Breast epithelium (tissue), 4 donors: ENCODE measurements at regions not wholly inside any gene's neighbourhood (a gene's known extent, or its start where the extent isn't known, plus 50 kb on each side); places are given as distances from the start of the nearest gene placed in this dataset.

Experiments
- DNase-seq, 2 donors: peaks; one replicate each; pipeline ENCODE4 v3.0.0-alpha.2; 2019; ENCODE audit warnings: low spot score in 2 of 2
- H3K27ac ChIP-seq, 2 donors: fragments of 200-600 bp; sonication (generic) in 1 of 2; one replicate each; pipeline ENCODE4 v1.5.1; 2016 to 2019; ENCODE audit warnings: mild to moderate bottlenecking in 1 of 2
- H3K27me3 ChIP-seq, 2 donors: fragments of 200-600 bp; sonication (generic) in 1 of 2; one replicate each; pipeline versions ENCODE4 v1.5.1 to v1.6.0; 2017 to 2019; ENCODE audit warnings: control low read depth in 1 of 2, mild to moderate bottlenecking in 1 of 2
- H3K36me3 ChIP-seq: fragments of 200-600 bp; one replicate; pipeline ENCODE4 v1.5.1; 2019
- H3K4me1 ChIP-seq, 2 donors: fragments of 200-600 bp; sonication (generic); one replicate each; pipeline ENCODE4 v1.5.1; 2016 to 2019; ENCODE audit warnings: control low read depth in 1 of 2
- H3K4me3 ChIP-seq, 3 donors: fragments of 200-600 bp; sonication (generic); 1 replicate in 2 of 3; 2 replicates in 1 of 3; pipeline ENCODE4 v1.5.1; 2016 to 2019; ENCODE audit warnings: mild to moderate bottlenecking in 3 of 3, moderate library complexity in 2 of 3
- H3K9me3 ChIP-seq, 2 donors: fragments of 200-600 bp; sonication (generic) in 1 of 2; one replicate each; pipeline ENCODE4 v1.5.1; 2016 to 2019; ENCODE audit warnings: control low read depth in 1 of 2
- CTCF ChIP-seq, 3 donors: fragments of 450-650 bp; IDR thresholded peaks; one replicate each; pipeline ENCODE4 v1.5.1; 2016 to 2017; ENCODE audit warnings: antibody characterized with exemption in 3 of 3, mild to moderate bottlenecking in 3 of 3, moderate library complexity in 3 of 3
- POLR2A ChIP-seq: fragments of 450-650 bp; IDR thresholded peaks from one replicate; pipeline ENCODE4 v1.6.1; 2016; ENCODE audit warnings: antibody characterized with exemption, mild to moderate bottlenecking, moderate library complexity
- POLR2AphosphoS5 ChIP-seq, 3 donors: sonication (generic); formaldehyde crosslinking; IDR thresholded peaks; one replicate each; pipeline ENCODE4 v1.6.1; 2017; ENCODE audit warnings: antibody characterized with exemption in 3 of 3
- intact Hi-C: fragments of 100-400 bp; cut with DNase I; formaldehyde crosslinking; loops from one replicate; pipeline ENCODE4 v1.15.1; 2023; ENCODE audit warnings: low total_unique reads

GRCh38 chr9:81513059-81513458 is 176.3 kb downstream of the TLE1 start:
- Histone ChIP-seq H3K4me3 (no peak overlapping the region), H3K27me3 (no peaks in the 10 kb centered on the region), H3K27ac (no peak overlapping the region), H3K36me3 (no peaks in the 10 kb centered on the region), H3K4me1 (no peaks in the 10 kb centered on the region), H3K9me3 (no peaks in the 10 kb centered on the region)
- no peak for DNase-seq
- intact Hi-C loops, result no loop called here
- TF ChIP-seq CTCF (IDR thresholded peaks at IDR 0.05) (no peak), POLR2A (no peak), POLR2AphosphoS5 (IDR thresholded peaks at IDR 0.05) (no peak)

- H3K9me3 ChIP-seq, result no peaks in the 10 kb centered on the region
- no peaks in the 10 kb centered on the region for H3K36me3 ChIP-seq
- no peaks in the 10 kb centered on the region for H3K4me1 ChIP-seq
- no peak overlapping the region for H3K27ac ChIP-seq
- no peaks in the 10 kb centered on the region for H3K27me3 ChIP-seq
- TF ChIP-seq POLR2A (no peak), POLR2AphosphoS5 (IDR thresholded peaks at IDR 0.05) (no peak), CTCF (IDR thresholded peaks at IDR 0.05) (no peak)
- no peak overlapping the region for H3K4me3 ChIP-seq
- DNase-seq, result no peak
- intact Hi-C loops, result no loop called here
These were observed 176.7 kb downstream of the TLE1 start for GRCh38 chr9:81512641-81513040.

- H3K9me3 ChIP-seq, result no peaks in the 10 kb centered on the region
- no peak overlapping the region for H3K4me3 ChIP-seq
- intact Hi-C loops, result no loop called here
- no peak for DNase-seq
- no peak for TF ChIP-seq POLR2AphosphoS5 (IDR thresholded peaks at IDR 0.05)
- TF ChIP-seq CTCF (IDR thresholded peaks at IDR 0.05), result no peak
- no peak for TF ChIP-seq POLR2A
- no peaks in the 10 kb centered on the region for H3K36me3 ChIP-seq
- H3K27me3 ChIP-seq, result no peaks in the 10 kb centered on the region
- H3K4me1 ChIP-seq, result no peaks in the 10 kb centered on the region
- H3K27ac ChIP-seq, result no peak overlapping the region
These were observed 180.9 kb downstream of the TLE1 start for GRCh38 chr9:81508476-81508875.

- DNase-seq, result no peak
- H3K27me3 ChIP-seq, result no peaks in the 10 kb centered on the region
- H3K4me3 ChIP-seq, result no peak overlapping the region
- no peak overlapping the region for H3K27ac ChIP-seq
- H3K9me3 ChIP-seq, result no peaks in the 10 kb centered on the region
- intact Hi-C loops, result no loop called here
- no peaks in the 10 kb centered on the region for H3K4me1 ChIP-seq
- TF ChIP-seq CTCF (IDR thresholded peaks at IDR 0.05) (no peak), POLR2AphosphoS5 (IDR thresholded peaks at IDR 0.05) (no peak), POLR2A (no peak)
- no peaks in the 10 kb centered on the region for H3K36me3 ChIP-seq
These were observed 182.1 kb downstream of the TLE1 start for GRCh38 chr9:81506941-81507864.

- DNase-seq, result no peak
- intact Hi-C loops, result no loop called here
- no peaks in the 10 kb centered on the region for H3K36me3 ChIP-seq
- TF ChIP-seq CTCF (IDR thresholded peaks at IDR 0.05) (no peak), POLR2AphosphoS5 (IDR thresholded peaks at IDR 0.05) (no peak), POLR2A (no peak)
- no peaks in the 10 kb centered on the region for H3K27me3 ChIP-seq
- peak overlapping the region in 1 of 2 donors; percentile 33 for H3K27ac ChIP-seq
- H3K4me3 ChIP-seq, result no peak overlapping the region
- no peaks in the 10 kb centered on the region for H3K4me1 ChIP-seq
- no peaks in the 10 kb centered on the region for H3K9me3 ChIP-seq
These were observed 189.8 kb downstream of the TLE1 start for GRCh38 chr9:81499594-81499993.
